ENCODE measurements at regions not wholly inside any gene's neighbourhood (a gene's known extent, or its start where the extent isn't known, plus 50 kb on each side); places are given as distances from the start of the nearest gene placed in this dataset.

GRCh38 chr3:35849496-35849895, 210.2 kb downstream of the ARPP21 start (continued):
- TF ChIP-seq CTCF (IDR thresholded peaks at IDR 0.05; ENCODE audit: control extremely low read depth in 1 of 3, insufficient read depth in 1 of 3, low read depth in 1 of 3, low read length in 3 of 3) (no peak), BACH1 (IDR thresholded peaks at IDR 0.05; ENCODE audit: low read length) (no peak)

All from H1 (cell line).